Mucosa of descending colon (tissue), 3 donors: ENCODE measurements at regions not wholly inside any gene's neighbourhood (a gene's known extent, or its start where the extent isn't known, plus 50 kb on each side); places are given as distances from the start of the nearest gene placed in this dataset.
"Not testable (repeated sequence)": the region's sequence is repeated elsewhere in the genome, so short reads cannot be mapped to it uniquely, and the experiment has no call there.

ENCODE experiments used
- ATAC-seq: fragments of 200-7000 bp; cut with Tn5 transposase; one replicate; pipeline ENCODE4 v1.9.1; 2020; ENCODE audit warnings: mild to moderate bottlenecking, moderate library complexity
- DNase-seq, 3 donors: peaks; one replicate each; pipeline ENCODE4 v3.0.0-alpha.2; 2020
- H3K36me3 ChIP-seq: fragments of 200-600 bp; one replicate; pipeline ENCODE4 v1.8.0; 2021; ENCODE audit warnings: low read depth, mild to moderate bottlenecking
- H3K4me1 ChIP-seq: fragments of 200-600 bp; one replicate; pipeline ENCODE4 v1.8.0; 2021; ENCODE audit warnings: low read depth, mild to moderate bottlenecking
- H3K4me3 ChIP-seq: fragments of 200-600 bp; one replicate; pipeline ENCODE4 v1.8.0; 2021; ENCODE audit warnings: mild to moderate bottlenecking
- H3K9me3 ChIP-seq: fragments of 200-600 bp; one replicate; pipeline ENCODE4 v1.8.0; 2021; ENCODE audit warnings: mild to moderate bottlenecking
- CTCF ChIP-seq: fragments of 200-600 bp; IDR thresholded peaks from one replicate; pipeline ENCODE4 v1.8.0; 2022; ENCODE audit warnings: antibody characterized with exemption, mild to moderate bottlenecking
- intact Hi-C, 2 donors: fragments of 100-400 bp; cut with DNase I in 1 of 2; cut with micrococcal nuclease in 1 of 2; formaldehyde crosslinking; loops; one replicate each; pipeline versions ENCODE4 v1.11.0 to v1.11.1; 2022; cut with DNase I, micrococcal nuclease
- donor health status: DM: no; HTN: no; CAD: no; lungs with moderate emphysema.
- donor health status: DM: no; HTN: no; CAD: no.
- donor health status: DM: no; HTN: yes; CAD: no.

- intact Hi-C loops: no loop called here
- TF ChIP-seq CTCF: no peak
- H3K4me3 ChIP-seq: no peak overlapping the region
- no peaks in the 10 kb centered on the region for H3K4me1 ChIP-seq
- ATAC-seq: no peak
- H3K36me3 ChIP-seq: no peaks in the 10 kb centered on the region
- H3K9me3 ChIP-seq: no peaks in the 10 kb centered on the region
- DNase-seq: no peak
Measured at GRCh38 chr14:66315098-66315497, 171.1 kb upstream of the CCDC196 start.

GRCh38 chr14:66315548-66315947, 170.6 kb upstream of the CCDC196 start:
- no peak for TF ChIP-seq CTCF
- intact Hi-C loops: no loop called here
- H3K4me1 ChIP-seq: no peaks in the 10 kb centered on the region
- H3K4me3 ChIP-seq: no peak overlapping the region
- DNase-seq: no peak
- H3K36me3 ChIP-seq: no peaks in the 10 kb centered on the region
- H3K9me3 ChIP-seq: no peaks in the 10 kb centered on the region
- ATAC-seq: no peak

GRCh38 chr14:66322564-66322963, 163.6 kb upstream of the CCDC196 start:
- DNase-seq (no peak), ATAC-seq (no peak)
- Histone ChIP-seq H3K4me3 (no peak overlapping the region), H3K4me1 (no peaks in the 10 kb centered on the region), H3K9me3 (no peaks in the 10 kb centered on the region), H3K36me3 (no peaks in the 10 kb centered on the region)
- no peak for TF ChIP-seq CTCF
- intact Hi-C loops: no loop called here

- no peak overlapping the region for H3K4me3 ChIP-seq
- DNase-seq: no peak
- no peak for ATAC-seq
- H3K36me3 ChIP-seq: no peaks in the 10 kb centered on the region
- TF ChIP-seq CTCF: no peak
- no peaks in the 10 kb centered on the region for H3K4me1 ChIP-seq
- H3K9me3 ChIP-seq: no peaks in the 10 kb centered on the region
- intact Hi-C loops: no loop called here
Measured at GRCh38 chr14:66330228-66330627, 155.9 kb upstream of the CCDC196 start.

GRCh38 chr14:66330916-66331315, 155.3 kb upstream of the CCDC196 start:
- intact Hi-C loops: no loop called here
- no peak for TF ChIP-seq CTCF
- no peaks in the 10 kb centered on the region for H3K4me1 ChIP-seq
- no peak for DNase-seq
- H3K36me3 ChIP-seq: no peaks in the 10 kb centered on the region
- no peaks in the 10 kb centered on the region for H3K9me3 ChIP-seq
- no peak overlapping the region for H3K4me3 ChIP-seq
- ATAC-seq: no peak

- ATAC-seq, H3K36me3 ChIP-seq, H3K4me3 ChIP-seq, intact Hi-C loops, DNase-seq, H3K9me3 ChIP-seq, H3K4me1 ChIP-seq: not testable (repeated sequence)
Measured at GRCh38 chr14:66333293-66333692, 152.9 kb upstream of the CCDC196 start.
